HG03135 (cell line): ENCODE measurements at regions not wholly inside any gene's neighbourhood (a gene's known extent, or its start where the extent isn't known, plus 50 kb on each side); places are given as distances from the start of the nearest gene placed in this dataset.

Source experiments
- ATAC-seq: cut with Tn5 transposase; IDR thresholded peaks from one replicate; pipeline ENCODE4 v1.9.1; 2021; ENCODE audit warnings: mild to moderate bottlenecking, moderate library complexity; ENCODE audit not compliant: unreplicated experiment

DNA sequence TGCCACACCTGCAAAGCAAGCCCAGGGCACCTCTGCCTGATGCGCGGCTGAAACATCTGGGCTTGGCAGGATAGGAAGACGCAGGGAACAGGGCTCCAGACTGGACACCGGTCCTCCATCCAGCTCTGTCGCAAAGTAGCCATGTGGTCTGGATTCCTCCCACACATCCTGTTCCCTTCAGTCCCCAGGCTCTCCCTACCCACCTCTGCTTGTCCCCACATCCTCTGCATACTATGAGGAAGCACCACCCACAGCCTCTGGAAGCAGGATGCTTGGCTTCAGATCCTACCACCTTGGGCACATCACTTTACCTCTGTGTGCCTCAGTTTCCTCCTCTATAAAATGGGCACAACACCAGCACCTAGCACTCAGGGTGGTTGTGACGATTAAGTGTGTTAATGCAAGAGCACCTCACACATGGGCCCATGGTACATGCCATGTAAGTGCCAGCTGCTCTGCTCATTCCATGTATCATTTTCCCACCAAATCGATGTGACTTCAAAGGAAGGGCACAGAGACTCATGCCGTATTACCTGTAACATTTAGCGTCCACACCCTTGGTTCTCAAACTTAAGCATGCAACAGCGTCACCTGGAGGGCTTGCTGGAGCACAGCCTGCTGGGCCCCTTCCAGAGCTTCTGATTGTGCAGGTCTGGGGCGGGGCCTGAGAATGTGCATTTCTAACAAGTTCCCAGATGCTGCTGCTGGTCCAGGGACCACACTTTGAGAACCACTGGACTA lies 138.6 kb upstream of the SDK2 start:
- no peak for ATAC-seq

DNA sequence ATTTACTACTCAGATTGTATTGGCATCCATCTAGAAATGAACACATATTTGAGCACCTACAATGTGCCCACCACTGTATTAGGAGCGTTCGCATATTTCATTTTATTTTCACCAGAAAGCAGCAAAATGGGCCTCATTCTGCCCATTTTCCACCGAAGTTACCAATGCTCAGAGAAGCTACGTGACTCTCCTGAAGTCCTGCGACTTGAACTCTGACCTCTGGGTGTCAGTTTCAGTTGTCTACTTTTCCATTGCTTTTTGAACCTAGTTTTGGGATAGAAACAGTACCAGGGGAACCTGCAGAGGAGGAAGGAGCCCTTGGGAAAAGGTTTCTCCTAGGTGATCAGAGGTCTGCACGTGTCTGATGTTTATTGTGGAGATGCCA lies 139.1 kb upstream of the SDK2 start:
- ATAC-seq, result no peak

DNA sequence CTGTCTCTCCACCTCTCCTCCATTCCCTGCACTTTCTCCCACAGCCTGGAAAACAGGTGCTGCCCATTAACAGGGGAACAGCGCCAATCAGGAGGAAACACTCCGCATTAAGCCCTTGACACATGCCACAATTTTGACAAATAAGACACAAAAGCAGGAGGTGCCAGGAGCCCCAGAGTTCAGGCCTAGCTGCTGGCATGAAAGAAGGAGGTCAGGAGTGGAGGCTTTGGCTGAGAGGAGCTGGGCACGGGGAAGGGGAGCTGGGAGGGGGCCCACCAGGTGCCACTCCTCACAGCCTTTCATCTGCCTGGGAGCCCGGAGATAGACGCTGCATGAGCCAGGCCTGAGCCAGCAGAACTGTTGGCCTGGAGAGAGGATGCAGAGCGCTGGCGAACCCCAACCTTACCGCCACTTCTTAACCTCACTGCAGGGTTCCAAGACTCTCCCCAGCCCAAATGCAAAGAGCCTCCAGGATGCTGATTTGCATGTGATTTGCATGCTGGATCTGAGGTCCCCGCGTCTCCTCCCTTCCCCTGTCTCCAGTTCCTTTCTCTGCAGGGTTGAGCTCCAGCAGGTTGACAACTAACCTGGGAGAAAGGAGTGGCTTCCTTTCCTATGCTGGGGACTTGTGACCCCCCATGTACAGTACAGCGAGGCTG lies 139.8 kb upstream of the SDK2 start:
- ATAC-seq, result no peak

DNA sequence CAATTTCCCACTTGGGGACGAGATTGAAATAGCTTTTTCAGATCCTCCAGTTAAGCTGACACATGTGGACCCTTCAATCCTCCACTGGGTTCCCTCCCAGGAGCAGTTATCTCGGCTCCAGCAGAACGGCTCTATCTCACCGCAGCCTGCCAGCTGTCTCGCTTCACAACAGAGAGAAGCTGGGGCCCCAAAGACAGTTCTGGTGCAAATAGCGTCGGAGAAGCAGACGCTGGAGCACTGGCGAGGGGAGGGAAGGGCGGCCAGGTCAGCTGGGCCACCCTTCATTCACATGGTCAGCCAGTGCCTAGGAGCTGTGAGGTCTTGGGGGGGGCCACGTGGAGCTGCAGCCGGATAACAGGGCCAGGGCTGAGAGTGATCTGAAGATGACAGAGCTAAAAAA lies 141.3 kb upstream of the SDK2 start:
- ATAC-seq, result no peak

DNA sequence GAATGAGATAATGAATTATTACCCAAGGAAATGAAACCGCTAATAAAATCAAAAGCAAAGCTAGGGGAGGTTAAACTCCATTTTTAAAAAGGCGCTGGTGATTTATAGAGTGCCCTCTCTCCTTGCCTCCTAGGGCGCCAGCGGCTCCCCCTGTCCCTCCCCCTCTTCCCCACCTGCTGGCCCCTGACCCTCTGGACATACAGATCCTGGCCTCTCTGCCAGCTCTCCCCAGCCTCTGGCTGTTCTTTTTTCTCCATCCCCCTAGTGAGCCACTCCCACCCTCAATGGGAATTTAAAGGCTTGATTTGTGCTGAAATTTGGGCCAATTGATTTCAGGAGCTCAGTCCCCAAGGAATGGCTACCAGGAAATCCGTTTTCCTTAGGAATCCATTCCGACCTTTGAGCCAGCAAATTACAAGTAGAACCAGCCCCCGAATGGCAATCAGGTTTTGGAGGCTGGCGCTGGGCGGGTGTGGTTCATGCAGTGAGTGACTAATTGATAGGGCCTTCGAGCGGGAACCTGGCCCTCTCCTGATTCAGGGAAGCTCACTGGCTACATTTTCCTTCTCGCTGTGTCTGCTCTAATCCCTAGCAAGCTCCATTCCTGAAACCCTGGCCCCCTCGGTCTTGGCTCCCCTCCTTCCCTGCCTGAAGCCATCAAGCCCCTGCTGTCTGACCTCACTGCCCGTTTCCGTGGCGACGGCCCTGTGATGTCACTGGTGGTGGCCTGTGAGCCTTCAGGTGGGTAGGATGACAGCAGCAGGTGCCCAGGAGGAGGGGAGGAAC lies 141.9 kb upstream of the SDK2 start:
- ATAC-seq, result no peak

DNA sequence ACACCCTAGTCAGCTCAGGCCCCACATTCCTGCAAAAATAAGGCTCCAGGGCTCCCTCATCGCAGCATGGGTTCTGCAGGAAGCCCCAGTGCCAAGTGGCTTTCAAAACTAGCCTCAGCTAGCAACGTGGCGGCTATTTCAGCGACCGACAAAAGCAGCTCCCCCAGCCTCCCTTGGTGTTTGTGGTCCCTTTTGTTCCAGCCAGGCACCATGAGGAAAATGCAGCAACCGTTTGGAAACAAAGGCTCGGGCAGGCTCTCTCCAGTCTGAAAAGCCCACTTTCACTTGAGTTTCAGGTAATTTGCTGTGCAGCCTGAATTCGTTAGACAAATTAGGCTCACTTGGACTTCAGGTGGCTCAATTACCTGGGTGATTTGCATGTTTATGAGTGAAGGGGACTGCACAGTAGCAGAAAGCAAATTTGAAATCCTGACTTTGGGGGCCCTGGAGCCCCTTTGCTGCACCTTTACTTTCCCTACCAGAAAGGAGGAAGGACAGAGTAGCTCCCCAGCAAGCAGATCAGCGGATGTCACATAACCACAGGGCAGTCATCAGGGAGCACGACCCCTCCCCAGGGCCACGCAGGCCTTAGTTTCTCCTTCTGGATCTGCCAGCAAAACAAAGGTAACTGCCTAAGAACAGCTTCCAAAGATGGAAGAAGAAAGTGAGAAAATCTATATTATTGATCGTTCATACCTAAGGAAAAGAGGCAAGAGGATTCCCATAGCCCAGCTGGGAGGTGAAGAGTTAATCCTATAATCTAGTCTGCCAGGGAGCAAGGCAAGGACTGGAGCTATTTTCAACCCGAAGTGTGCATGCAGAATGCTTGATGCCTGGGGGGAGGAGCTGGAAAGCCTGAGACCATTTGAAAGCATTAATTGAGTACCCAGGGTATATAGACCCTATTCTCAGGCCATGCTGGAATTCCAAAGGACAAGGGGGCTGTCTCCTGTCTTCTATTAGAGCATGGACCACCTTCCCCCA lies 143.1 kb upstream of the SDK2 start:
- no peak for ATAC-seq

DNA sequence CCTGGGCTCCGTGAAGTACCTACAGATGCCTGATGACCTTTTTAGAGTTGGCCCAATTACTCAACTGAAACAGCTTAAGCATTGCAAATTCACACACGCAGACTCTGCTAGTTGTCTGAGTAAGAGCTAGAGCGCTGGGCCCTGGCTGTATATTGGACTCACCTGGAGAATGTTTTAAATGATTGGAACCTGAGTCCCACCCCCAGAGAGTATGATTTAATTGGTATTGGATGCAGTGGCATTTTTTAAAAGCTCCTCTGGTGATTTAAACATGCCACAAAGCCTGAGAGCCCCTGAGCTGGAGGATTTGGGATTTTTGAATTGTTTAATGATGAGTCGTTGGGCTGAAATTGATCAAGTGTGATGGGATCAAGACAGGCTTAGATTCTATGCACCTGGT lies 143.9 kb upstream of the SDK2 start:
- ATAC-seq, result no peak

DNA sequence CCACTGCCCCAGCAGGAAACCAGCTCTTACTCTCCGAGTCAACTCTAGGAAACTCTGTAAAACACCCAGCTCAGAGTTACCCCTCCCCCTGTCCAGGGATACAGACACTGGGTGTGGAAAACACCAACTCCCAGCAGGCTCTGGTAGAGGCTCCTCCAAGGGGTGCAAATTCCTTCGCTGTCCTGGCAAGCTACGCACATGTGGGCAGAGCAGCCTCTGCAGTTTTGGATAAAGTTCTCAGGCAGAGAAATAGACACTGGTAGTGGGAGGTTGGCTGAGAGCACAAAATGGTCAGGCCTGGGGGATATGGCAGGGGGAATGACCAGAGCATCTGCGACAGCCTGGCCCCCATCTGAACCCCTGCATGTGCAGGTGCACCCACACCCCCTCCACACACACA lies 146.9 kb upstream of the SDK2 start:
- ATAC-seq, result no peak

DNA sequence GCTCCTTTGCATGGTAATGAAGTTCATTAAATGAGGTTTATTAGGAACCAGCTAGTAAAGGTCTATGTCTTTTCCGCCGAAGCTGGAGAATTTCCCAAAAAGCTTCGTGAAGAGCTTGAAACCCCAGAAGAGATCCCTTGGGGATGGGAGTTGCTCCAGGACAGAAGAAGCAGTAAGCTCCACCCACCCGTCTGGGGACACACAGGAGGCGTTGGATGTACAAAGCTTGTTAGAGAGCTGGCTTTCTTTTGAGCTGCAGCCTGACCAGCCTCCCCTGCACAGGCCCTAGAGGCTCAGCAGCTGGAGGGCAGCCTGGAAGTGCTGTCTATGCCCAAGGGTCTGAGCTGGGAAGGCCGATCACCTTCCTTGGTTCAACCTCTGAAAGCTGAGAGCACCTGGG lies 147.4 kb upstream of the SDK2 start:
- ATAC-seq, result no peak

DNA sequence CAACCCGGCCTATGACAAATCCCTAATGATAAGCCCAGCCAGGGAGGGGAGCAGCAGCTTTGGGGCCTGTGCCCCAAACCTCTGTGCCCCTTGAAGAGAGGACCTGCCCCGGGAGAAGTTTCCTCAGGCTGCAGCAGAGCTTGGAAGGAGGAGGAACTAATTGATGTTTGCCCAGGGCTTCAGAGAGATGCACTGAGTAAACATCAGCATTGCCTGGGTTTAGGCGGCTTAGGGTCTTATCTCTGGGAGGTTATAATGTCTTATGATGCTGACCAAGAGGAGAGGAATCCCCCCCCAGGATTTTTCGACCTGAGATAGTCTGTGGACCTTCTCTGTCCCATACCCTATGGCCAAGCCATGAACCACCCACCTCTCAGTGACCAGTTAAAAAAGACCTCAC lies 148.7 kb upstream of the SDK2 start:
- ATAC-seq, result no peak

DNA sequence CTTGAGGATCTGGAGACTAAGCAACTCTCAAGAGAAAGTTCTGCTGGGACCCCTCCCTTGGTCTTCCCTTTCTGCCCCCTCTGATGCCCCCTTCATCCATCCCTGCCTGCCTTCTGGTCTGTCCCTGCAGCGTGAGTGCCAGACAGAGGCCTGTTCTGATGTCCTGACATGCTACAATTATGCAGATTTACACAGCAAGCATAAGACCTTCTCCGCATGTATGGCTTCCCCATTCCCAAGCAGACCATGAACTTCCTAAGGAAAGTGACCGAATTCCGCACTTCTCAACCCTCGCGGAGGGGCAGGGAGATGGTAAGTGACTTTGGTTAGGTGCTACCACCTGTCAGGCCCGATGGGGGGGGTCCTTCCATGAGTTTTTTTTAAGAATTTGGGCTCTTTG lies 150.1 kb upstream of the SDK2 start:
- ATAC-seq, result no peak

DNA sequence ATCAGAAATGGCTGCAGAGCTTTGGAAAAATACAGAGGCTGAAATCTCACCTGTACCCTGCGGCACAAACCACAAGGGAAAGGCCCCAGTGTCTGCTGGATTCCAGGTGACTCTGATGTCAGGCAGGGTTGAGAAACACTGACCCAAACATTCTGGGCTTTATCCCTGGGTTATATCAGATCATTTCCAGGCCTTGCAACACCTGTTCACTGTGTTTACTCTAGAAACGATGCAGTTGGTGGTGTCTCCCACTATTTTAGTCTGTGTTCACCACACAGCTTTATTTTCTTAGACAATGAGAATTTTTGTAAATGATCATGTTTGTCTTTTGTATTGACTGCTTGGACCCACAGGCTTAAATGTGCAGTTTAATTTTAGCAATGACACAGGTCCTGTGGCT lies 151.5 kb upstream of the SDK2 start:
- ATAC-seq, result no peak

DNA sequence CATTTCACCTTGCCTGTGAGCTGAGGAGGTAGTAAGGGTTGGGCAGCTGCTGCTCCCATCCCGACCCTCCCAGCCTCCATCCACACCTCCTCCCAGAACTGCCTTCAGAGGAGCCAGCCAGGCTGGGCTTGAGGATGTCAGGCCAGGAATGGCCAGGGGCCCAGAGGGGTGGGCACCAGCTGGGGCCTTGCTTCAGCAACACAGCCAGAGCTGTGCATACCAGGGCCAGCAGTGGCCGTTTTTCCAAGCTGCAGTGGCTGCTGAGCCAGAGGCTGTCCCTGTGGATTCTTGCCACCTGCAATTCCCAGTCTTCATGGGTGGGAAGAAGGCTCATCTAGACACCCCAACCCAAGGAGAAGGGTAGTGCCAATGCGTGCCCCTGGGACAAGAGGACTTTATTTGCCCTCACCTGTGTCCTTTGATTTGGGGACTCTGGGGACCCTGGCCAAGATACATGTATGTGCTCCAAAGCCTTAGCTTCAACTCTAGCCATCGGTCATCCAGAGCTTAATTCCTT lies 153.4 kb upstream of the SDK2 start:
- no peak for ATAC-seq

DNA sequence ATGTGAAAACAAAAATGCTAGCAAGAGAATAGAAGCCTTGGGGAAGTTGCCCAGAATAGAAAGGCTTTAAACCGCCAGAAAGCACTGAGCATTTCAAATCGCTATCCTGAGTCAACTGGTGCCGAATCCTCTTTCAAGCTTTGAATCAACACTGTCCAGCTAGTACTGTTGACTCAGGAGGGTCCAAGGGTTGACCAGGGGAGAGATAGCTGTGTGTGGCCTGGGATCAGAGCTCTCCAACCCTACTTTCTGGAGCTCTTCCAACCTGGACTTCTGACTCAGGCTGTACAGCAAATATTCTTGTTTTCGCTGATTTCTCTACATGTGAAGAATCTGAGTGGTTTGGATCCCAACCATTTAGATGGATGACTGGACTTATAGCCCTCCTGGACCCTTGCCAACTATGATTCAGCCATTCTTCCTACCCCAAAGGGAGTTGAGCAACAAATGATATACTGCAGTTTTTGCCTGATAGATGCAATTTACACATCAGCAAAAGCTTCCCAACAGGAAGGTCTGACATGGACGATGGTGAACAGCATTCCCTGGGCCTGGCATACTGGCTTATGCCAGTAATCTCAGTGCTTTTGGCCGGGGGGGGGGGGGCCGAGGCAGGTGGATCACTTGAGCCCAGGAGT lies 154.0 kb upstream of the SDK2 start:
- no peak for ATAC-seq

DNA sequence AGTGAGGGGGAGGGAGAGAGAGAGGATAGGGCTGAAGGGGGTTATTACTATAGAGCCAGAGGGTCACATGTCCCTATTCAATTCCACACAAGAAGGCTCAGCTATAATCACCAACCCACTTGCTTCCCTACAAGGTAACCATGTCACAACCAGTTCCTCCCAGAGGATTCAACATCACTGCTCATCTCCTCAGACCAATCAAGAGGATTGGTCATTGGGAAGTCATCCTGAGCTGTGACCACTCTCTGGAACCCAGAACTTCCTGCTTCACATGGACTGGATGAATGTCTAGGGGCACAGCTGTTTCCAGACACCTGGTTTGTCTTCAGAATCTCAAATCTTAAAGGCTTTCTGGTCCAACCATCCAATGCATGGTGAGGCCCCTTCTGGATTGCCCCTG lies 154.9 kb upstream of the SDK2 start:
- ATAC-seq, result no peak

DNA sequence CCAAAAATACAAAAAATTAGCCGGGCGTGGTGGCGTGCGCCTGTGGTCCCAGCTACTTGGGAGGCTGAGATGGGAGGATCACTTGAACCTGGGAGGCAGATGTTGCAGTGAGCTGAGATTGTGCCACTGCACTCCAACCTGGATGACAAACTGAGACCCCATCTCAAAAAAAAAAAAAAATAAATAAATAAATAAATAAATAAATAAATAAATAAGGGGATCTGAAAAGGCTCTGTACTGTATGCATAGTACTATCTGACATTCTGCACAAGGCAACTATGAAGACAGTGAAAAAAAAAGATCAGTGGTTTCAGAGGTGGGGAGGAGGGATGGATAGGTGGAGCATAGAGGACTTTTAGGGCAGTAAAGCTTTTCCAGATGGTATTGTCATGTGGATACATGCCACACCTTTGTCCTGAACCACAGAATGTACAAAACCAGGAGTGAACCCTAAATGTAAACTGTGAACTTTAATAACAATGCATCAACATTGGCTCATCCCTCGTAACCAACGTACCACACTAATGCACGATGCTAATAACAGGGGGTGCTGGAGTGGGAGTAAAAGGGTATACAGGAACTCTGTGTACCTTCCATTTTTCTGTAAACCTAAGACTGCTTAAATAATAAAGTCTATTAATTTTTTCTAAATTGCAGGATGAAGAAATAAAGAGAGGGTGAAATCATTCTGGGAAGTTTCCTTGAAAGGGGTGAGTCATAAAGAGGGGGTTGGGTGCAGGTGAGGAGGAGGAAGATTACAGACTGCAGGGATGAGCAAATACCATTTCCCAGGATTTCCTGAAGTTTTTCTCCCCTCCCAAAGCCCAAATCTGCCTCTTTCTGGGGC lies 155.8 kb upstream of the SDK2 start:
- no peak for ATAC-seq

DNA sequence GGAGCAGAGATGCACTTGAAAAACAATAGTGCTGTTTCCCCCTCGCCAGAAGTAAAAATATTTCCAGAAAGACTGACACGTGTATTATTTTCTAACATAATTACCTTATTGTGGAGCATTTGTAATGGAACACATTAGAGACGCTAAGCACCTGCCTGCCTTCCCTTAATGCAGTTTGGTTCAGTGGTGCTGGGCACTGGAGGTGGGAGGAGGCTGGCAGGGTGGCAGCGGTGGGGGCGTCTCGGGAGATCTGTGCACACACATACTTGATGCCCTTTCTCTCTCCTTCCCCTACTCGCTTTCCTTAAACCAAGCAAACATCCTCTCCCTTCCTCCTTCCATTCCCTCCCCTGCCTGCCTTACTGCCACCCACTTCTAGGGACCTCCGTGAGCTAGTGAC lies 156.6 kb upstream of the SDK2 start:
- ATAC-seq, result no peak

DNA sequence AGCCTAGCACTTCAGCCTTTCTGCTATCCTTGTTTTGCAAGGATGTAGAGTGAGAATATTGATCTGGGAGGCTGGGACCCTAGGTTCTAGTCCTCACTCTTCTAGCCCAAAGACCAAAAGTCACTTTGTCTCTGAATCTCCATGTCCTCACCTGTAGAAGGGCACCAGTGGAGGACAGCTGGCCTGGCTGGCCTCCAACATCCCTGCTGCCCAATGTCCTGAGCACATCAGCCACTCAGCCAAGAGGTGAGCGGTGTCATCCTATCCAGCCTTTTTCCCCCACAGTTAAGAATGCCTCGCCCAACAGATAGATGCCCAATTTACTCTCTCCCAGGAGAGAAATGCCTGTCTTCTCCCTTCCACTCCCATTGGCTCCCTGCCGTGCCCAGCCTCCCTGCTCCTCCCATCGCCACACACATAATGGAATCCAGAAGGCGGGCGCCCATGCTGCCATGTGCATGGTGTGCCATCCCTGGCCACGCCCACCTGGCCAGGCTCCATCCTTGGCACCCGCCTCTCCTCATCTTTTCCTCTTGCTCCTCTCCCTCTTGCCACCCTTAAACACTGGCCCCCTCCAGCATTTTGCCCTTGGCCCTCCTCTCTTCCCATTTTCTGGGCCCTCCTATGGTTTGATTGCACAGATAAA lies 157.3 kb upstream of the SDK2 start:
- no peak for ATAC-seq

DNA sequence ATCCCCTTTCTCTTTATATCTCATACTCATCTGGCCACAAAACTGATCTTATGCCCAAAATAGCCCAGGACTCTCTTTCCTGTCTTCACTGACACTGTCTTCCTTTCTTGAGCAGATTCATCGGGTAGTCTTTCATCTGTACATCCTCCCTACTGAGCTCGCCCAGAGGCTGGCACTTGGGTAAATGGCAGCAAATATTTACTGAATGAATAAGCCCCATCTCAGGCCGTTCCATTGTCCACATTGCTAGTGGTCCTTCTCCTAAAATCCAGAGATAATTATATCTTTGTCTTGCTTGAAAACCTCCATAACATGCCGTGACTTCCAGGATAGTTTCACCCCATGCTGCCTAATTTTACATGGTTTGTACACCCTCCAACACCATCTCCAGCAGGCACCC lies 158.1 kb upstream of the SDK2 start:
- ATAC-seq, result no peak
